ENCODE measurements at regions not wholly inside any gene's neighbourhood (a gene's known extent, or its start where the extent isn't known, plus 50 kb on each side); places are given as distances from the start of the nearest gene placed in this dataset.

- no peak for TF ChIP-seq POLR2A (IDR thresholded peaks at IDR 0.05; ENCODE audit: low read length)
- no peak for TF ChIP-seq GATA1 (IDR thresholded peaks at IDR 0.05; ENCODE audit: low read depth, low read length)
These were observed 59.8 kb downstream of the FAM50B start for GRCh38 chr6:3908961-3909360.
